ENCODE measurements at regions not wholly inside any gene's neighbourhood (a gene's known extent, or its start where the extent isn't known, plus 50 kb on each side); places are given as distances from the start of the nearest gene placed in this dataset.

DNA sequence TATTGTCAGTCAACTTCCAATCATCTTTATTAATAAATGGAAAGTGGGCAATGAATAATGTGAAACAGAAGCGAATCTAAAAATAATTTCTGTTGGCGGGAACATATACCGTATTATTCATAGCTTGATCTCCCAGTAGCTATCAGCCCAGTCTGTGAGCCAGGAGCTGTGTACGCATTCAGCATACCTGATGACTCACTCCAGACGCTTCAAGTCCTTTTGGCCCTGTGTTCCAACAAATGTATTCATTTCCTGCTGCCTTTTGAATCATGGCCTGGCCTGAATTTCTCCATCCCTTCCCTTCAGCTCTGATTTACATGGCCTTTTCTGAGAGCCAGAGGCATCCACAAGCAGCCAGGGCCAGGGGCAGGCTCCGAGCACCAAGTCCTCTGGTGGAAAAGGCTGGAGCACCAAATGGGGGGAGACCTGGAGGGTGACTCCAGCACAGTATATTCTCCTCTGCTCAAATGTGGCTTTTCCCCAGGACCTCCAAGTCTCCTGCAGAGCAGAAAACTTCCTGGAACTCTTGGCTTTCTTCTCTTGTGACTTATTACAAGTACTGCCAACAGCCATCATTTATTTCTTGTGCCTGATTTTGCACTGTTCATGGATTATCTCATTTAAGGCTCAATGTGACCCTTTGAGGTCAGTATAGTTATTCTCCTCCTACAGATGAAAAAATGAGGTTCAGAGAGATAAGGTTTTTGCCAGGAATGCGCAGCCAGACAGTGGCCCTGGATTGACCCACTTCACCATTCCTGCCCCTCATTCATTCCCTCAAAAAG, 108.7 kb downstream of the EN1 start:
- no peak for DNase-seq

GRCh38 chr2:118738106-118738505, 109.3 kb downstream of the EN1 start:
- no peak for DNase-seq

DNA sequence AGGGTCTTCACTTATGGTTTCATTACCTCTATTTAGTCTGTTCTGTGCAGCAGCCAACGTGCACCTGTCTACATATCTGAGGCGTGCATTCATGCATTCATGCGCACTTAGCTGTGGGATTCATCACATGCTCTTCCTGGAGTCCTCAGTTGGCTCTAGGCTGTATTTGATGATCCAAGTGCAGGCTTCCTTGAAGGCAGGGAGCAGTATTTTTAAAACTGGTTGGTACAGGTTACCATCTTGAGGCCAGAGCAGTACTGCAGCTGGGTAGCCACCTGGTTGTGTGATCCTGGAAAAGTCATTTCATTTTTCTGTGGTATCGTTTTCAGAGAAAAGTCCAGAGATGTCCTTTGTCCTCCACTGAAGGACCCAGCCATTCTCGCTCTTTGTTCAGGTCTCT, 109.8 kb downstream of the EN1 start:
- no peak for DNase-seq

DNA sequence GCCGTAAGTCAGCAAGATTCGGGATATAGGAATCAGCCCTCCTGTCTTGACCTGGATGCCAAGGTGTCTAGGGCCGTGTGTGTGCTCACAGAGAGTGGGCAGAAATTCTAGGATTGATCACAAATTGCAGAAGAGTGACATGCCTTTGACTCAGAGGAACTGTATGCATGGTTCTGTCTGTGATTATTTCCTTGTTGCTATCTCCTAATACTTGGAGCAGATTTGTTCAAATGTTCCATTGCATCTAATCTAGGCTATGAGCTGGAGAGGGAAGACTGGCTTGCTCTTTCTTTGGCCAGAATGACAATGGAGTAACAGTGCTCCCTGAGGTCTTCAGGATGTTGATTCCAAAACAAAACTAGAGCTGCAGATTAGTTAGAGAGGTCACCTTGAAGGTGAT, 115.0 kb downstream of the EN1 start:
- no peak for DNase-seq

- DNase-seq, result no peak
Observed at GRCh38 chr2:118731413-118731812, 116.0 kb downstream of the EN1 start.

DNA sequence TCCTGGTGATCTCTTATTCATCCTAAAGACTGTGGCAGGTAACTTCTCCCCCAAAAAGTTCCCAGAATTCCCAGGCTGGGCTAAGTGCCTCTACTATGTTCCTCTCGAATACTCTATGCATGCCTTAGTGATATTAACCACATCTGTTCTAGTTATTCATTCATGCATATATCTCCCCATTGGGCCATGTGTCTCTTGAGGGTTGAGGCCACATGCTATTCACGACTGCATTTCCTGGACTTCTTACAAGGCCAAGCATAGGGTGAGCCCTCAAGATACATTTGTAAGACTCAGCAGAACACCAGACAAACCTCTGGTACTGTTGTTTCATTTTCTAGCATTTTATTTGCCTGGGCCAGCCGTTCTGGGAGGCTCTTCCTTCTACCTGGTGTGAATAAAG, 117.0 kb downstream of the EN1 start:
- DNase-seq, result no peak

- DNase-seq, result no peak
Observed at GRCh38 chr2:118729760-118730159, 117.7 kb downstream of the EN1 start.

DNA sequence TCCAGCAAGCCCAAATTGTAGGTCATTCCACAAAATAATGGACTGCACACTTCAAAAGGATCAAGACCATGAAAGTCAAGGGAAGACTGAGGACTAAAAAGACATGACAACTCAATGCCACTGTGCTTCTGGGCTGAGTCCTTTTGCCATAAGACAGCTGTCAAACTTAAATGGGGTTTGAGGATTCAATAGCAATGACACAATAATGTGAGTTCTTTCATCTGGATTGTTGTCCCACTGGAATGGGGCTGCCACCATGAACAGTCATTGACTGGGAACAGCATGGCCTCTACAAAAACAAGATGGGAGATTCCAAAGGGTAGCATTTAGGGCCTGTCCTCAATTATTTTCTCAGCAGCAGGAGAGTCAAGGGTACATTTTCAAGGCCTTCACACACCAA, 118.5 kb downstream of the EN1 start:
- DNase-seq, result no peak

DNA sequence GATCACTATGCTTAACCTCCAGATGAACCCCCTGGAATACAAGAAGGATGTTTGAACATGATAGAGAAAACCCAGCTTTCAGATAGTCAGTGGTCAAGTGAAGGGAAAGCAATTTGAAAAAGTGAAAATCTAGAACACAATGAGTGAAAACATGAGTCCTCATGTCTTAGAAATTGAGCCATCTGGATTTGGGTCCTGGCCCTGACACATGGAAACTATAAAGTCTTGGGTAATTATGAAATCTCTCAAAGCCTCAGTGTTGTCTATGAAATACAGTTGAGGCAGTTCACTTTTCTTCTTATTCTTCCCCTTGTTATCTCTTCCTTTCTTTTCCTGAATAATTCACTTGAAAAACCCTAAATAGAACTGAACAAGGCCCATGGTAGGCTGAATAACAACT, 120.6 kb downstream of the EN1 start:
- no peak for DNase-seq

DNA sequence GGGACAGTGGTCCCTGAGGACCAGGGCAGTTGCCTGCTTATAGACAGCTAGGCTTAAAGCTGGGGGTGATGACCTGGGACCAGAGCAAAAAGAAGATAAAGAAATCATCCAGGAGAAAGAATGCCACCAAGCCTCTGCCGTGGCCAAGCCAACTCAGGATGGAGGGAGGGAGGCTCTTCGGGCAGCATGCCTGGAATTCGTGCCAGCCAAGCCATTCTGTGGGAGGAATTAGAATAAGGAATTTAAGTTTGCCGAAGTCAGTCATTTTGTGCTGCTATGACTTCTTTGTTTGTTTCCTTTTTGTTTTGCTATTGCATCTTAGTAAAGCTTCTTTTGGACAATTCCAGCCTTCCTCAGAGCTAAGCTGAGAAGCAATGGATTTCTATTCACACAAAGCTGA, 124.1 kb downstream of the EN1 start:
- DNase-seq, result no peak

DNA sequence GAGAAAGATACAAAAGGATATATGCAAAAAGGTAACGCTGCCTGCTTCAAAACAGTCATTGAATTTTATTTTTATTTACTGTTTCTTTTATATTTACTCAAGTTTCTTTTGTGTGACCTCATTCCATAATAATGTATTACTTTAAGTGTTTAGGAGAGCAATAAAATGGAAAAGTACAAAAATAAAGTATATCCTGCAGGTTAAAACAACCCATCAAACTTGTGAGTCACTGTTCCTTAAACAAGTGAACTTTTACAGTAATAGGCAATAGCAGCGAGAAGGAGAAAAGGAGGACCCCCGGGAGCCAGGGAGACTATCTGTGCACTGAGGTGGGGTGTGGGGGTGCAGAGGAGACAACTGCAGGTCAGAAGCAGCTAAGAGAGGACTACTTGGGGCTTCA, 124.5 kb downstream of the EN1 start:
- no peak for DNase-seq

- no peak for DNase-seq
Observed at GRCh38 chr2:118721817-118722551, 125.5 kb downstream of the EN1 start.

DNA sequence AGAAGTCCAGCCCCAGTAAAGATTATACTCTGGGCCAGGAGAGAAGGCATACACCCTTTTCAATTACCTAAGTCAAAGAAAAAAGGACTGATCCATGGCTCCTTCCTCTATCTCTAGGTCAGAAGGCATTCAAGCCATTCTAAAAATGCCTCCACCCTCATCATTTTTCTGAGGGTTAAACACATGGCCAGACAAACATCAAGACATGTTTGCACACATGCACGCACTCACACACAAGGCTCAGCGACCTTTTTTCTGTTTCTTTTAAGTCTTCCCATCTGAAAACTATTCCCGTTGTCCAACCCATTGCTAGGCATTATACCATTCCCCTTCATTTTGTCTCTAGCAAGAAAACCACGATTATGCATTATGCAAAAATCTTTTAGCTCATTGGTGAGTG, 126.6 kb downstream of the EN1 start:
- DNase-seq, result no peak

- DNase-seq, result no peak
Observed at GRCh38 chr2:118718921-118719320, 128.5 kb downstream of the EN1 start.

GRCh38 chr2:118716102-118716501, 131.3 kb downstream of the EN1 start:
- DNase-seq, result no peak

- DNase-seq, result no peak
Observed at GRCh38 chr2:118714118-118714517, 133.3 kb downstream of the EN1 start.

- no peak for DNase-seq
Observed at GRCh38 chr2:118711603-118712002, 135.8 kb downstream of the EN1 start.

- DNase-seq, result no peak
Observed at GRCh38 chr2:118710481-118710880, 137.0 kb downstream of the EN1 start.

- no peak for DNase-seq
Observed at GRCh38 chr2:118709786-118710185, 137.7 kb downstream of the EN1 start.

- DNase-seq, result no peak
Observed at GRCh38 chr2:118706844-118707243, 140.6 kb downstream of the EN1 start.

DNA sequence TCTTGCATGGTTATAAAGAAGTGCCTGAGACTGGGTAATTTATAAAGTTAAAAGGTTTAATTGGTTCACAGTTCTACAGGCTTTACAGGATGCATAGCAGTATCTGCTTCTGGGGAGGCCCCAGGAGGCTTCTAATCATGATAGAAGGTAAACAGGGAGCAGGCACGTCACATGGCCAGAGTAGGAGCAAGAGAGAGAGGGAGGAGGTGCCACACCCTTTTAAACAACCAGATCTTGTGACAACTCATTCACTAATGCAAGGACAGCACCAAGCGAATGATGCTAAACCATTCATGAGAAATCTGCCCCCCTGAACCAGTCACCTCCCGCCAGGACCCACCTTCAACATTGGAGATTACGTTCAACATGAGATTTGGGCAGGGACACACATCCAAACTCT, 141.1 kb downstream of the EN1 start:
- DNase-seq, result no peak

DNA sequence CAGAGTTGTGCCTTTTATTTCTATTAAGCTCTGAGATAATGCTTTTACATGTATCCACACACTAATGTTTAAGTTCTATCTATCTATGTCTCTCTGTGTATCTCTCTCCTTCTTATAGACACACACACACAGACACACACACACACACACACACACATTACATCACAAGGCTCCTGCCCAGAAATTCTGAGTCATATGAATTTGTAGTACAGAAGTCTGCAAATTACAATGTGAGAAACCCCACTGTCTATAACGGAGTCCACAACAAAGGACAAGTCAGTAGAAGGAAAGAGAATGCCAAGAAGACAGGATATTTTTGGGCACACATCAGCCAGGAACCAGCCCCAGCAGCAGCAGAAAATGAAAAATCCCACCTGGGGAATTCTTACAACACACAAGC, 142.4 kb downstream of the EN1 start:
- no peak for DNase-seq

DNA sequence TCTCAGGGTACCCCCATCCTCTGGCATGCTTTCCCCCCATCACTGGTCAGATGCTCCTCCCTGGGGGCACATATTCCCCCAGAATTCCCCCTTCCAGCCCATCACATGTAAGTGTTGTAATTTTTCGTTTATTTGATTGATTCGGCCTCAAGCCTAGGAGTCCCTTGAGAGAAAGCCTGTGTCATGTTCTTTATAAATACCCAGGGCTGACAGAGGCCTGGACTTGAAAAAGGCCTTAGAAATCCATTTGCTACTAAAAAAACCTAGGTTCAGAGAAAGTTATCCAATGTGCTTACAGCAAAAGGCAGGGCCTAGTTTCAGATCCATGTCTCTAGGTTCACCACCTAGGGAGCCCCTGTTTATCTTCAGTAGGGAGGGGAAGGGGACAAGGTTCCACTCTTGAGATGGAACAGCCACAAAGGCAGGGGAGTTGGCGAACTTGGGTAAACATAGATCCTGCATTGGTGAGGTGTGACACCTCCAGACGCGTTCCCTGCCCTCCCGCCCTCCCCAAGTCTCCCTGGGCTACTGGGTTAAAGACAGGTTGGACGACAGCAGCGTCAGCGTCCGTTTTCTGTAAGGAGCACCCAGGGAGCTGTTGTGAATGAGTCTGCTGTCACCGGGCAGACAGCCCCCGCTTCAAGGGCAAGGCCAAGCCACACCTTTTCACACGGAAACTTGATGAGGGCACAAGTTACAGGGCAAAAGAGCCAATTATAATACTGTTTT, 147.8 kb downstream of the EN1 start:
- DNase-seq, result no peak

GRCh38 chr2:118698564-118698963, 148.9 kb downstream of the EN1 start:
- no peak for DNase-seq

Measured in activated T-cell treated with anti-CD3 and anti-CD28 coated beads for 4 hours (primary cell).